Colonic mucosa (tissue), 4 donors: ENCODE measurements at regions not wholly inside any gene's neighbourhood (a gene's known extent, or its start where the extent isn't known, plus 50 kb on each side); places are given as distances from the start of the nearest gene placed in this dataset.

Experiments used
- DNase-seq: peaks from one replicate; pipeline ENCODE4 v3.0.0-alpha.2; 2020
- H3K27ac ChIP-seq: fragments of 200-600 bp; one replicate; pipeline ENCODE4 v1.8.0; 2021
- H3K27me3 ChIP-seq: fragments of 200-600 bp; one replicate; pipeline ENCODE4 v1.8.0; 2021
- H3K36me3 ChIP-seq: fragments of 200-600 bp; one replicate; pipeline ENCODE4 v1.8.0; 2021
- H3K4me1 ChIP-seq: fragments of 200-600 bp; one replicate; pipeline ENCODE4 v1.8.0; 2021; ENCODE audit warnings: mild to moderate bottlenecking
- H3K4me3 ChIP-seq: fragments of 200-600 bp; one replicate; pipeline ENCODE4 v1.8.0; 2021
- H3K9ac ChIP-seq, 2 donors: one replicate each; pipeline ENCODE4 v1.7.0; 2013; ENCODE audit warnings: control low read depth in 2 of 2, low read depth in 2 of 2, low read length in 2 of 2
- H3K9me3 ChIP-seq: fragments of 200-600 bp; one replicate; pipeline ENCODE4 v1.8.0; 2021
- intact Hi-C: fragments of 100-400 bp; cut with DNase I; formaldehyde crosslinking; loops from one replicate; pipeline ENCODE4 v1.14.1; 2022
- TF ChIP-seq, protein P1 (sequence below): fragments of 200-600 bp; IDR thresholded peaks from one replicate; pipeline ENCODE4 v1.8.0; 2022; ENCODE audit warnings: antibody characterized with exemption, mild to moderate bottlenecking
- donor health status: healthy.
- donor health status: DM: no; HTN: no; CAD: no.
- donor health status: DM: no; HTN: no; CAD: no.

DNA sequence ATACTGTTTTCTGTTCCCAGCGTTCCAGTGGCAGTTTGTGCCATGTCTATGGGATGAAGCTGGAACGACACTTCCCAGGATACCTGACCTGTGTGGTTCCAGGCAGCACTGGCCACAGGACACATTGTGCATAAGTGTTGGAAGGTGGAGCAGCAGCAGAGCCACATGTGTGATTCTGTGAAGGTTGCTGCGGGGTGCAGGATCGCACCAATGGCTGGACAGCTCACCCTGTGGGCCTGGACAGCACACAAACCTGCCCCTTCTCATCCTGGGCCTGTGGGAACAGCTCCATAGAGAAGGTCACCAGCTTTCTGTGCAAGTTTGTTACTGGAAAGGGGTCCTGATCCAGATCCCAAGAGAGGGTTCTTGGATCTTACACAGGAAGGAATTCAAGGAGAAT, 252.2 kb upstream of the RAB6C start:
- DNase-seq: no peak
- no peak overlapping the region for H3K27ac ChIP-seq
- H3K9me3 ChIP-seq: no peaks in the 10 kb centered on the region
- no peaks in the 10 kb centered on the region for H3K36me3 ChIP-seq
- H3K4me1 ChIP-seq: no peaks in the 10 kb centered on the region
- no peaks in the 10 kb centered on the region for H3K27me3 ChIP-seq
- intact Hi-C loops: no loop called here
- no peak overlapping the region for H3K9ac ChIP-seq
- TF ChIP-seq, protein P1, sequence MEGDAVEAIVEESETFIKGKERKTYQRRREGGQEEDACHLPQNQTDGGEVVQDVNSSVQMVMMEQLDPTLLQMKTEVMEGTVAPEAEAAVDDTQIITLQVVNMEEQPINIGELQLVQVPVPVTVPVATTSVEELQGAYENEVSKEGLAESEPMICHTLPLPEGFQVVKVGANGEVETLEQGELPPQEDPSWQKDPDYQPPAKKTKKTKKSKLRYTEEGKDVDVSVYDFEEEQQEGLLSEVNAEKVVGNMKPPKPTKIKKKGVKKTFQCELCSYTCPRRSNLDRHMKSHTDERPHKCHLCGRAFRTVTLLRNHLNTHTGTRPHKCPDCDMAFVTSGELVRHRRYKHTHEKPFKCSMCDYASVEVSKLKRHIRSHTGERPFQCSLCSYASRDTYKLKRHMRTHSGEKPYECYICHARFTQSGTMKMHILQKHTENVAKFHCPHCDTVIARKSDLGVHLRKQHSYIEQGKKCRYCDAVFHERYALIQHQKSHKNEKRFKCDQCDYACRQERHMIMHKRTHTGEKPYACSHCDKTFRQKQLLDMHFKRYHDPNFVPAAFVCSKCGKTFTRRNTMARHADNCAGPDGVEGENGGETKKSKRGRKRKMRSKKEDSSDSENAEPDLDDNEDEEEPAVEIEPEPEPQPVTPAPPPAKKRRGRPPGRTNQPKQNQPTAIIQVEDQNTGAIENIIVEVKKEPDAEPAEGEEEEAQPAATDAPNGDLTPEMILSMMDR: no peak
- no peak overlapping the region for H3K4me3 ChIP-seq

DNA sequence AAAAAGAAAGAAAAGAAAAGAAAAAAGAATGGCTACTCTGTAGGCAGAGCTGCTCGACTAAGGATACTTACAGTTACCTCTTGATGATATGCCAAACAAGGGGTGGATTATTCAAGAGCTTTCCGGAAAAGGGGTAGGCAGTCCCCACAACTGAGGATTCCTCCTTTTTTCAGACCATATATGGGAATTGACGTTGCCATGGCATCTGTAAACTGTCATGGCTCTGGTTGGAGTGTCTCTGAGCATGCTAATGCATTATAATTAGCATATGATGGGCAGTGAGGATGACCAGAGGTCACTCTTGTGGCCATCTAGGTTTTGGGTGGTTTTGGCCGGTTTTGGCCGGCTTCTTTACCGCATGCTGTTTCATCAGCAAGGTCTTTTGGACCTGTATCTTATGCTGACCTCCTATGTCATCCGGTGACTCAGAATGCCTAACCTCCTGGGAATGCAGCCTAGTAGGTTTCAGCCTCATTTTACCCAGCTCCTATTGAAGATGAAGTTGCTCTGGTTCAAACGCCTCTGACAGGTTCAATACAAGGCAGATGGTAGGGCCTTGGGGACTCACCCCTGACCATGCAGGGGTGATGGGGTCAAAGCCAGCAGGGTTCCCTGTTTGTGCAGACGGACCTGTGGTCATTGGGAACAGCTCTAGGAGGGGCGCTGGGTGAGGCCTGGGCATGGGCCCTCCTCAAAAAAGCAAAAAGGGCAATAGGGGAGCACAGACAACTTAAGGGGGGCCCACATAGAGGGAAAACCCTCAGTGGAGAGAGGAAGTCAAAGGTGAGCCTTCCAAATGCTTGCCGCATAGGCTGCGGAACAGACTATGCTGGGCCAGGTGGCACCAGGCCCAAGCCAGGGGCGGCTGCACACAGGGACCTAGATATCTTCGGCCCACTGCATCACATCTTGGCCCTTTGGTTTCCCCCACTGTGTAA, 251.2 kb upstream of the RAB6C start:
- H3K9ac ChIP-seq: no peak overlapping the region
- H3K27me3 ChIP-seq: no peaks in the 10 kb centered on the region
- no peaks in the 10 kb centered on the region for H3K36me3 ChIP-seq
- H3K4me1 ChIP-seq: no peaks in the 10 kb centered on the region
- H3K4me3 ChIP-seq: no peak overlapping the region
- intact Hi-C loops: no loop called here
- TF ChIP-seq, protein P1: no peak
- H3K27ac ChIP-seq: no peak overlapping the region
- DNase-seq: no peak
- H3K9me3 ChIP-seq: no peaks in the 10 kb centered on the region

DNA sequence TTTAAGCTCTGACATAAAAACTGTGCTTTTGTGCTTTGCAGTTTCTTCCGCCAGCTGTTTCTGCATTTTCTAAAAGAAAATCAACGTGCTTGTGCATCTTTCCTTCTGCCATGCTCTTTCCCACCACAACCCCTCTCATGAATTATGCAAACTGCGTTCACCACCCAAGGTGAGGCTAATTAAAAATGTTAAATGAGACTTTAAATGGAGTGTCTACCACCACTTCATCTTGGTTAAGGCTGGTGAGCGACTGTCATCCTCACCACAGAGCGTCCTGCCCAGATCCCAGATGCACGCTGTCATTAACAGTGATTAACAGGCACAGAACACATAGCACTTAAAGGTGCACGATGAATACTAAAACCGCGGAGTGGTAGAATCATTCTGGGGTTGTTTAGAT, 250.5 kb upstream of the RAB6C start:
- intact Hi-C loops: no loop called here
- H3K27ac ChIP-seq: no peak overlapping the region
- no peaks in the 10 kb centered on the region for H3K27me3 ChIP-seq
- no peaks in the 10 kb centered on the region for H3K9me3 ChIP-seq
- no peak for DNase-seq
- no peak overlapping the region for H3K9ac ChIP-seq
- TF ChIP-seq, protein P1: no peak
- H3K4me3 ChIP-seq: no peak overlapping the region
- no peaks in the 10 kb centered on the region for H3K36me3 ChIP-seq
- H3K4me1 ChIP-seq: no peaks in the 10 kb centered on the region

DNA sequence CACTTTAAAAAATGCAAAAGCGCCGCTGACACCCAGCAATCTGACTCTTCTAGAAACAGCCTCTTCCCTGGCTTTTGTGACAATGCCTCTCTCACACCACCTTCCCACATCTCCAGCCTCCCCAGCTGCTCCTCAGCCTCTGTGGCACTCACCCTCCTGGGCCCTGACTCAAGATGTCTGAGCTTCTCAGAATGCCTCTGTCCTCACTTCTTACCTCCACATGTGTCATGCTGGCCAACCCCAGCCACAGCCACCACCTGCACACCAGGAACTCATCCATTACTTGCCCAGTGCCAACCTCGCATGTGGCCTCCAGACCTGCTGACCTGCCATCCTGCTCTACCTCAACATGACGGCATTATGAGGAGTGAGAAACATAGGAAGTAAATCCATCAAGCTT, 249.8 kb upstream of the RAB6C start:
- no peak for DNase-seq

DNA sequence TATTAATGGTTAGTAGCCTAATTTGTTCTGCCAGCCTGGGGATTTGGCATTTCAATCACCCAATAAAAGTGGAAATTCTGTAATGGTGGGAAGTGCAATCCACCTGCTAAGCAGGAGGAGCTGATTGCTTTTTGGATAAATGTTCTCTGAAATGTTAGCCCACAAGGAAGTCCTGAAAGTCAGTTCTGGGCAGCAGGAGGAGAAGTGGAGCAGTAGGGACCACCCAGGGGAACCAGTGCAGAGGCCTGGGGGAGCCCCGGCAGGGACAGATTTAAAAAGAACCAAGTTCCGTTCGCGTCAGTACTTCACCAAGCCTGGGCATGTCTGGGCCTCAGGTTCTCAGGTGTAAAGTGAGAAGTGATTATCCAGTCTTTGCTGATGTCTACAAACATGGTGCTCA, 248.5 kb upstream of the RAB6C start:
- H3K4me3 ChIP-seq: no peak overlapping the region
- H3K9me3 ChIP-seq: no peaks in the 10 kb centered on the region
- DNase-seq: no peak
- H3K9ac ChIP-seq: no peak overlapping the region
- TF ChIP-seq, protein P1: no peak
- no peaks in the 10 kb centered on the region for H3K36me3 ChIP-seq
- no peak overlapping the region for H3K27ac ChIP-seq
- intact Hi-C loops: no loop called here
- no peaks in the 10 kb centered on the region for H3K4me1 ChIP-seq
- H3K27me3 ChIP-seq: no peaks in the 10 kb centered on the region

More for the DNA sequence above, 249.8 kb upstream of the RAB6C start:
- TF ChIP-seq, protein P1: no peak
- Histone ChIP-seq H3K4me3 (no peak overlapping the region), H3K9ac (no peak overlapping the region), H3K9me3 (no peaks in the 10 kb centered on the region), H3K4me1 (no peaks in the 10 kb centered on the region), H3K36me3 (no peaks in the 10 kb centered on the region), H3K27me3 (no peaks in the 10 kb centered on the region), H3K27ac (no peak overlapping the region)
- intact Hi-C loops: no loop called here
